GM21786 (cell line): ENCODE measurements at regions not wholly inside any gene's neighbourhood (a gene's known extent, or its start where the extent isn't known, plus 50 kb on each side); places are given as distances from the start of the nearest gene placed in this dataset.

Experiments used
- ATAC-seq: cut with Tn5 transposase; IDR thresholded peaks from one replicate; pipeline ENCODE4 v1.9.1; 2021; ENCODE audit not compliant: unreplicated experiment

GRCh38 chr12:60834806-60835205, 1239.0 kb downstream of the SLC16A7 start:
- no peak for ATAC-seq

- ATAC-seq, result no peak
Measured at GRCh38 chr12:60836651-60837050, 1240.8 kb downstream of the SLC16A7 start.

GRCh38 chr12:60842181-60842580, 1246.4 kb downstream of the SLC16A7 start:
- no peak for ATAC-seq

- ATAC-seq, result no peak
Measured at GRCh38 chr12:60844101-60844500, 1248.3 kb downstream of the SLC16A7 start.

- no peak for ATAC-seq
Measured at GRCh38 chr12:60844875-60845274, 1249.0 kb downstream of the SLC16A7 start.

- ATAC-seq, result no peak
Measured at GRCh38 chr12:60845696-60846095, 1249.9 kb downstream of the SLC16A7 start.

- ATAC-seq, result no peak
Measured at GRCh38 chr12:60847281-60847680, 1251.5 kb downstream of the SLC16A7 start.

GRCh38 chr12:60849723-60850122, 1253.9 kb downstream of the SLC16A7 start:
- no peak for ATAC-seq

- ATAC-seq, result no peak
Measured at GRCh38 chr12:60853407-60853806, 1257.6 kb downstream of the SLC16A7 start.

- no peak for ATAC-seq
Measured at GRCh38 chr12:60863421-60863820, 1267.6 kb downstream of the SLC16A7 start.

- ATAC-seq, result no peak
Measured at GRCh38 chr12:60872219-60872618, 1276.4 kb downstream of the SLC16A7 start.

GRCh38 chr12:60872850-60873713, 1277.3 kb downstream of the SLC16A7 start:
- ATAC-seq, result no peak

- ATAC-seq, result no peak
Measured at GRCh38 chr12:60874091-60874490, 1278.3 kb downstream of the SLC16A7 start.

- no peak for ATAC-seq
Measured at GRCh38 chr12:60920841-60921495, 1325.1 kb downstream of the SLC16A7 start.

GRCh38 chr12:60921541-60921940, 1325.7 kb downstream of the SLC16A7 start:
- ATAC-seq, result no peak

- no peak for ATAC-seq
Measured at GRCh38 chr12:60926256-60926655, 1330.4 kb downstream of the SLC16A7 start.

GRCh38 chr12:60930151-60930550, 1330.1 kb upstream of the USP15 start:
- ATAC-seq, result no peak

- no peak for ATAC-seq
Measured at GRCh38 chr12:60935981-60936761, 1324.0 kb upstream of the USP15 start.

GRCh38 chr12:60947533-60947932, 1312.7 kb upstream of the USP15 start:
- ATAC-seq, result no peak

GRCh38 chr12:60967128-60967527, 1293.1 kb upstream of the USP15 start:
- no peak for ATAC-seq

- ATAC-seq, result no peak
Measured at GRCh38 chr12:60977966-60978365, 1282.2 kb upstream of the USP15 start.

- no peak for ATAC-seq
Measured at GRCh38 chr12:60980558-60980957, 1279.6 kb upstream of the USP15 start.
